K562 (cell line): ENCODE measurements at regions not wholly inside any gene's neighbourhood (a gene's known extent, or its start where the extent isn't known, plus 50 kb on each side); places are given as distances from the start of the nearest gene placed in this dataset.

Experiments
- ATAC-seq: fragments of 200-7000 bp; cut with Tn5 transposase; 3 replicates; pipeline ENCODE4 v1.9.1; 2020; ENCODE audit warnings: moderate library complexity
- BruUV-seq: library from RNA; stranded (reverse); fragments of 400-500 nt; replicated peaks from 2 replicates; lab custom pipeline; 2021; lab: Mats Ljungman, UMichigan
- CTCF ChIA-PET: fragments of 300-600 bp; formaldehyde crosslinking; extraction: SDS; loops from one replicate; lab custom pipeline; 2021; ENCODE audit warnings: low intra/inter-chr PET ratio; lab: Yijun Ruan, JAX
- POLR2A ChIA-PET: fragments of 300-600, 350-650 bp; sonication (Branson Sonifier 250); formaldehyde crosslinking; extraction: SDS; loops from one replicate; lab custom pipeline; 2021; ENCODE audit warnings: antibody characterized with exemption, inconsistent platforms; lab: Yijun Ruan, JAX
- DNase-seq, 4 experiments: peaks; one replicate each; pipeline versions ENCODE4 v3.0.0 to v3.0.0-alpha.2; 2011 to 2018; ENCODE audit warnings: low spot score in 3 of 4, mixed read lengths in 3 of 4; ENCODE audit errors: extremely low read depth in 1 of 4
- FAIRE-seq: peaks from 2 replicates; lab custom pipeline; 2011; peaks lifted over from hg19 to GRCh38; lab: Jason Lieb, UNC
- H2AFZ ChIP-seq: 2 replicates; pipeline ENCODE4 v1.6.0; 2011; ENCODE audit warnings: low read depth, low read length, control low read depth, inconsistent platforms
- H3K27ac ChIP-seq: fragments of 200-600 bp; 3 replicates; pipeline ENCODE4 v1.8.0; 2011; ENCODE audit warnings: low read depth, mild to moderate bottlenecking, control low read depth, inconsistent platforms, low read length, moderate library complexity, mixed read lengths; ENCODE audit errors: extremely low read depth
- H3K27me3 ChIP-seq, 2 experiments: fragments of 300-600 bp in 1 of 2; 2 replicates in 1 of 2; 3 replicates in 1 of 2; pipeline versions ENCODE4 v1.6.0 to v1.8.0; 2011; ENCODE audit warnings: inconsistent platforms in 2 of 2, low read length in 2 of 2, mild to moderate bottlenecking in 1 of 2, mixed read lengths in 1 of 2, moderate library complexity in 1 of 2; ENCODE audit not compliant: control insufficient read depth in 2 of 2, insufficient read depth in 2 of 2
- H3K36me3 ChIP-seq: fragments of 300-600 bp; 3 replicates; pipeline ENCODE4 v1.8.0; 2011; ENCODE audit warnings: mild to moderate bottlenecking, low read length, inconsistent platforms; ENCODE audit not compliant: control insufficient read depth, insufficient read depth
- H3K4me1 ChIP-seq, 2 experiments: fragments of 200-600 bp in 1 of 2; replicated peaks in 1 of 2; 2 replicates in 1 of 2; 3 replicates in 1 of 2; pipeline versions ENCODE4 v1.5.1 to v1.8.0; 2011; ENCODE audit warnings: inconsistent platforms in 2 of 2, low read length in 2 of 2, mild to moderate bottlenecking in 1 of 2, mixed read lengths in 1 of 2, moderate library complexity in 1 of 2; ENCODE audit not compliant: control insufficient read depth in 2 of 2, insufficient read depth in 2 of 2
- H3K4me2 ChIP-seq: 2 replicates; pipeline ENCODE4 v1.6.1; 2011; ENCODE audit warnings: low read length, control low read depth, inconsistent platforms, mixed read lengths; ENCODE audit not compliant: insufficient read depth
- H3K4me3 ChIP-seq: fragments of 200-600 bp; sonication (generic), shearing (Covaris generic); 2 replicates; pipeline ENCODE4 v1.5.1; 2016; ENCODE audit warnings: control low read depth, inconsistent platforms
- H3K79me2 ChIP-seq: fragments of 200-600 bp; 3 replicates; pipeline ENCODE4 v1.8.0; 2011; ENCODE audit warnings: low read length, inconsistent platforms; ENCODE audit not compliant: control insufficient read depth, insufficient read depth
- H3K9ac ChIP-seq, 2 experiments: 2 replicates each; pipeline versions ENCODE4 v1.6.0 to v1.6.1; 2011; ENCODE audit warnings: low read depth in 2 of 2, low read length in 2 of 2, control low read depth in 1 of 2, inconsistent platforms in 1 of 2, mild to moderate bottlenecking in 1 of 2, mixed read lengths in 1 of 2; ENCODE audit not compliant: insufficient read depth in 1 of 2
- H3K9me1 ChIP-seq: one replicate; pipeline ENCODE4 v1.6.0; 2011; ENCODE audit warnings: inconsistent platforms, mild to moderate bottlenecking, low read length, moderate library complexity; ENCODE audit not compliant: control insufficient read depth, insufficient read depth
- H3K9me3 ChIP-seq: replicated peaks from 2 replicates; pipeline ENCODE4 v1.5.1; 2011; ENCODE audit warnings: low read depth, low read length, inconsistent platforms; ENCODE audit not compliant: control insufficient read depth, insufficient read depth
- H4K20me1 ChIP-seq: replicated peaks from 2 replicates; pipeline ENCODE4 v1.6.1; 2011; ENCODE audit warnings: low read length, inconsistent platforms, mixed read lengths; ENCODE audit not compliant: control insufficient read depth, insufficient read depth
- ARID3B ChIP-seq: fragments of 250-450 bp; sonication (Bioruptor Pico); IDR thresholded peaks from 2 replicates; pipeline ENCODE4 v1.4.0; 2020; ENCODE audit warnings: borderline replicate concordance
- CHD1 ChIP-seq: fragments of 200-600 bp; sonication (generic); IDR thresholded peaks from one replicate; pipeline ENCODE4 v1.6.1; 2012; ENCODE audit warnings: mild to moderate bottlenecking, moderate library complexity, low read length, inconsistent platforms
- DEAF1 ChIP-seq: fragments of 450-650 bp; formaldehyde crosslinking; IDR thresholded peaks from 2 replicates; pipeline ENCODE4 v1.4.0; 2020; ENCODE audit warnings: mild to moderate bottlenecking, moderate library complexity
- E2F5 ChIP-seq: sonication (generic); formaldehyde crosslinking; IDR thresholded peaks from 2 replicates; pipeline ENCODE4 v1.8.0; 2022; ENCODE audit warnings: mild to moderate bottlenecking, missing genetic modification reagents
- ELF2 ChIP-seq: fragments of 250-450 bp; sonication (Bioruptor Pico); IDR thresholded peaks from 2 replicates; pipeline ENCODE4 v1.5.0; 2021; ENCODE audit warnings: mild to moderate bottlenecking
- KLF10 ChIP-seq: fragments of 250-450 bp; sonication (Bioruptor Pico); IDR thresholded peaks from 2 replicates; pipeline ENCODE4 v1.6.1; 2021; ENCODE audit warnings: matching md5 sums
- POU5F1 ChIP-seq: fragments of 150-350 bp; IDR thresholded peaks from 2 replicates; pipeline ENCODE4 v1.6.1; 2014; ENCODE audit warnings: borderline replicate concordance, low read length, low read depth, mild to moderate bottlenecking; ENCODE audit not compliant: partially characterized antibody
- STAT5B ChIP-seq: fragments of 250-450 bp; sonication (Bioruptor Pico); IDR thresholded peaks from 2 replicates; pipeline ENCODE4 v1.8.0; 2021; ENCODE audit warnings: mild to moderate bottlenecking, inconsistent platforms
- ZNF165 ChIP-seq: fragments of 250-450 bp; sonication (Bioruptor Pico); IDR thresholded peaks from 2 replicates; pipeline ENCODE4 v1.4.0; 2020; ENCODE audit warnings: borderline replicate concordance
- ZNF324 ChIP-seq: fragments of 250-450 bp; sonication (Bioruptor Pico); IDR thresholded peaks from 2 replicates; pipeline ENCODE4 v1.4.0; 2020; ENCODE audit warnings: mild to moderate bottlenecking
- ZNF41 ChIP-seq: fragments of 250-450 bp; sonication (Bioruptor Pico); conservative IDR thresholded peaks from 2 replicates; pipeline ENCODE4 v1.4.0; 2020; ENCODE audit warnings: mild to moderate bottlenecking
- ZNF518B ChIP-seq: fragments of 250-450 bp; sonication (Bioruptor Pico); IDR thresholded peaks from 2 replicates; pipeline ENCODE4 v1.5.0; 2021; ENCODE audit warnings: mild to moderate bottlenecking, moderate library complexity
- ZNF584 ChIP-seq: fragments of 200-800 bp; sonication (Bioruptor generic); IDR thresholded peaks from 2 replicates; pipeline ENCODE4 v1.6.1; 2016; ENCODE audit warnings: low read depth, mild to moderate bottlenecking, missing genetic modification characterization, missing compliant biosample characterization
- ZNF668 ChIP-seq: fragments of 250-450 bp; sonication (Bioruptor Pico); IDR thresholded peaks from 2 replicates; pipeline ENCODE4 v1.8.0; 2022; ENCODE audit warnings: mild to moderate bottlenecking, inconsistent platforms
- ZNF740 ChIP-seq, 3 experiments: fragments of 200-800 bp in 1 of 3; sonication (Bioruptor generic) in 1 of 3; sonication (generic) in 1 of 3; formaldehyde crosslinking in 1 of 3; IDR thresholded peaks; 2 replicates each; pipeline versions ENCODE4 v1.6.1 to v1.8.0; 2016 to 2022; ENCODE audit warnings: mild to moderate bottlenecking in 2 of 3, missing compliant biosample characterization in 2 of 3, missing genetic modification characterization in 2 of 3, missing genetic modification reagents in 1 of 3
- WGBS: fragments of 100-300 bp; shearing (Covaris generic); methylation state at CpG from one replicate; pipeline ENCODE4 v1.1.6; 2016; ENCODE audit warnings: low coverage, mixed read lengths; ENCODE audit not compliant: insufficient coverage; ENCODE audit errors: missing lambda C conversion rate; 5-methylcytosine and 5-hydroxymethylcytosine counted together
- in situ Hi-C: fragments of 300-500 bp; cut with MboI; formaldehyde crosslinking; loops from 4 replicates; pipeline ENCODE4 v1.15.0; 2018; ENCODE audit warnings: inconsistent platforms, mixed read lengths
- intact Hi-C: fragments of 100-400 bp; cut with micrococcal nuclease; formaldehyde crosslinking; loops from 2 replicates; pipeline ENCODE4 v1.14.2; 2022

GRCh38 chr3:78348664-78349063 is 1308.8 kb downstream of the ROBO2 start:
- no peaks in the 10 kb centered on the region for H3K36me3 ChIP-seq
- H3K4me1 ChIP-seq = no peaks in the 10 kb centered on the region
- H3K27me3 ChIP-seq = no peaks in the 10 kb centered on the region
- H3K4me2 ChIP-seq = no peak overlapping the region
- in situ Hi-C loops = no loop called here
- CTCF ChIA-PET = no interaction called here
- H3K4me3 ChIP-seq = no peak overlapping the region
- 0% methylated on average over 3 of the region's 3 CpGs for WGBS
- BruUV-seq = no TSS peak
- intact Hi-C loops = no loop called here
- ATAC-seq = no peak
- no peak overlapping the region for H2AFZ ChIP-seq
- no peak for FAIRE-seq
- no peaks in the 10 kb centered on the region for H4K20me1 ChIP-seq
- no peak overlapping the region for H3K9ac ChIP-seq
- POLR2A ChIA-PET = no interaction called here
- DNase-seq = no peak
- no peaks in the 10 kb centered on the region for H3K9me3 ChIP-seq
- H3K79me2 ChIP-seq = no peaks in the 10 kb centered on the region
- no peak overlapping the region for H3K27ac ChIP-seq
- no peaks in the 10 kb centered on the region for H3K9me1 ChIP-seq
- no peak for TF ChIP-seq ZNF518B (CRISPR knock-in tag)
- no peak for TF ChIP-seq ARID3B (CRISPR knock-in tag)
- TF ChIP-seq ZNF584 (CRISPR knock-in tag) = no peak
- no peak for TF ChIP-seq ZNF668 (CRISPR knock-in tag)
- no peak for TF ChIP-seq E2F5 (CRISPR knock-in tag)
- no peak for TF ChIP-seq STAT5B (CRISPR knock-in tag)
- no peak for TF ChIP-seq ZNF324 (CRISPR knock-in tag)
- TF ChIP-seq POU5F1 = no peak
- no peak for TF ChIP-seq ZNF41 (CRISPR knock-in tag)
- TF ChIP-seq ELF2 (CRISPR knock-in tag) = no peak
- no peak for TF ChIP-seq CHD1
- TF ChIP-seq KLF10 (CRISPR knock-in tag) = no peak
- TF ChIP-seq ZNF740 (CRISPR knock-in tag; IDR thresholded peaks at IDR 0.05) = no peak
- TF ChIP-seq ZNF740 (tag; IDR thresholded peaks at IDR 0.05) = no peak
- TF ChIP-seq ZNF165 (CRISPR knock-in tag) = no peak
- no peak for TF ChIP-seq DEAF1 (CRISPR knock-in tag)
